WTC11 (cell line): ENCODE measurements at regions not wholly inside any gene's neighbourhood (a gene's known extent, or its start where the extent isn't known, plus 50 kb on each side); places are given as distances from the start of the nearest gene placed in this dataset.

Experiments
- ATAC-seq: fragments of 200-7000 bp; cut with Tn5 transposase; 2 replicates; pipeline ENCODE4 v1.10.0; 2021; ENCODE audit warnings: mild to moderate bottlenecking, moderate library complexity
- CTCF ChIA-PET: fragments of 300-600 bp; sonication (Branson Sonifier 250); formaldehyde crosslinking; loops from one replicate; lab custom pipeline; 2021; ENCODE audit warnings: antibody characterized with exemption; lab: Charles Lee
- POLR2A ChIA-PET: fragments of 350-600 bp; sonication (Branson Sonifier 250); formaldehyde crosslinking; loops from one replicate; lab custom pipeline; 2021; ENCODE audit warnings: antibody characterized with exemption; lab: Charles Lee
- DNase-seq: peaks from one replicate; pipeline ENCODE4 v3.0.0; 2021; ENCODE audit warnings: low spot score
- H3K27ac Mint-ChIP-seq: 2 replicates; pipeline ENCODE4 v1.8.0; 2021; ENCODE audit warnings: mixed read lengths
- H3K27me3 Mint-ChIP-seq: 2 replicates; pipeline ENCODE4 v1.8.0; 2021; ENCODE audit warnings: low read depth, mild to moderate bottlenecking, moderate library complexity, mixed read lengths
- H3K36me3 Mint-ChIP-seq: 2 replicates; pipeline ENCODE4 v1.8.0; 2021; ENCODE audit warnings: mixed read lengths
- H3K4me1 Mint-ChIP-seq: 2 replicates; pipeline ENCODE4 v1.8.0; 2022; ENCODE audit warnings: mixed read lengths
- H3K4me3 Mint-ChIP-seq: 2 replicates; pipeline ENCODE4 v1.8.0; 2021; ENCODE audit warnings: mild to moderate bottlenecking, moderate library complexity, mixed read lengths
- H3K9me3 Mint-ChIP-seq: 2 replicates; pipeline ENCODE4 v1.8.0; 2021; ENCODE audit warnings: mixed read lengths
- ARID4B ChIP-seq: sonication (generic); formaldehyde crosslinking; IDR thresholded peaks from 2 replicates; pipeline ENCODE4 v1.8.0; 2023; ENCODE audit warnings: missing genetic modification reagents, mild to moderate bottlenecking, borderline replicate concordance
- E2F4 ChIP-seq: sonication (generic); formaldehyde crosslinking; IDR thresholded peaks from 2 replicates; pipeline ENCODE4 v1.8.1; 2022; ENCODE audit warnings: low read depth, mild to moderate bottlenecking, moderate library complexity, missing genetic modification reagents, borderline replicate concordance
- ELF4 ChIP-seq: sonication (generic); formaldehyde crosslinking; IDR thresholded peaks from 2 replicates; pipeline ENCODE4 v1.8.1; 2022; ENCODE audit warnings: low read depth, mild to moderate bottlenecking, moderate library complexity, missing genetic modification reagents
- EMX1 ChIP-seq: fragments of 250-450 bp; sonication (Bioruptor Pico); IDR thresholded peaks from 2 replicates; pipeline ENCODE4 v1.8.0; 2021; ENCODE audit warnings: mild to moderate bottlenecking
- FOXJ3 ChIP-seq: sonication (generic); formaldehyde crosslinking; IDR thresholded peaks from 2 replicates; pipeline ENCODE4 v1.9.0; 2021; ENCODE audit warnings: missing genetic modification reagents, mild to moderate bottlenecking, borderline replicate concordance
- GRHL2 ChIP-seq: fragments of 250-450 bp; sonication (Bioruptor Pico); IDR thresholded peaks from 2 replicates; pipeline ENCODE4 v1.8.0; 2022; ENCODE audit warnings: mild to moderate bottlenecking, moderate library complexity; ENCODE audit not compliant: insufficient replicate concordance, severe bottlenecking
- IRF1 ChIP-seq: sonication (generic); formaldehyde crosslinking; IDR thresholded peaks from 2 replicates; pipeline ENCODE4 v1.8.0; 2023; ENCODE audit warnings: missing genetic modification reagents
- JAZF1 ChIP-seq: fragments of 250-450 bp; sonication (Bioruptor Pico); IDR thresholded peaks from 2 replicates; pipeline ENCODE4 v1.9.0; 2021; ENCODE audit warnings: moderate library complexity, mild to moderate bottlenecking, inconsistent platforms
- JUN ChIP-seq: sonication (generic); formaldehyde crosslinking; IDR thresholded peaks from 2 replicates; pipeline ENCODE4 v1.8.0; 2023; ENCODE audit warnings: mild to moderate bottlenecking, missing genetic modification reagents
- NFE2L1 ChIP-seq: sonication (generic); formaldehyde crosslinking; IDR thresholded peaks from 2 replicates; pipeline ENCODE4 v1.8.1; 2023; ENCODE audit warnings: missing genetic modification reagents
- NR1H2 ChIP-seq: sonication (generic); formaldehyde crosslinking; IDR thresholded peaks from 2 replicates; pipeline ENCODE4 v1.9.0; 2021; ENCODE audit warnings: mild to moderate bottlenecking, moderate library complexity, missing genetic modification reagents
- NR2C2 ChIP-seq: sonication (generic); formaldehyde crosslinking; IDR thresholded peaks from 2 replicates; pipeline ENCODE4 v1.8.0; 2022; ENCODE audit warnings: mild to moderate bottlenecking, missing genetic modification reagents
- OVOL2 ChIP-seq: fragments of 250-450 bp; sonication (Bioruptor Pico); IDR thresholded peaks from 2 replicates; pipeline ENCODE4 v1.9.0; 2021; ENCODE audit warnings: mild to moderate bottlenecking, borderline replicate concordance
- PRDM15 ChIP-seq: sonication (generic); formaldehyde crosslinking; IDR thresholded peaks from 2 replicates; pipeline ENCODE4 v1.8.0; 2022; ENCODE audit warnings: missing genetic modification reagents
- RELA ChIP-seq: sonication (generic); formaldehyde crosslinking; IDR thresholded peaks from 2 replicates; pipeline ENCODE4 v1.8.1; 2022; ENCODE audit warnings: missing genetic modification reagents, mild to moderate bottlenecking, borderline replicate concordance
- RORB ChIP-seq: fragments of 250-450 bp; sonication (Bioruptor Pico); IDR thresholded peaks from 2 replicates; pipeline ENCODE4 v1.9.0; 2021; ENCODE audit warnings: mild to moderate bottlenecking
- SMAD4 ChIP-seq: sonication (generic); formaldehyde crosslinking; IDR thresholded peaks from 2 replicates; pipeline ENCODE4 v1.8.0; 2022; ENCODE audit warnings: mild to moderate bottlenecking, missing genetic modification reagents
- SP1 ChIP-seq: sonication (generic); formaldehyde crosslinking; conservative IDR thresholded peaks from 2 replicates; pipeline ENCODE4 v1.8.1; 2022; ENCODE audit warnings: missing genetic modification reagents
- USF2 ChIP-seq: sonication (generic); formaldehyde crosslinking; IDR thresholded peaks from 2 replicates; pipeline ENCODE4 v1.8.1; 2023; ENCODE audit warnings: mild to moderate bottlenecking, missing genetic modification reagents, moderate library complexity
- ZNF416 ChIP-seq: fragments of 250-450 bp; sonication (Bioruptor Pico); IDR thresholded peaks from 2 replicates; pipeline ENCODE4 v1.9.0; 2021; ENCODE audit warnings: mild to moderate bottlenecking, inconsistent platforms
- ZNF423 ChIP-seq: fragments of 250-450 bp; sonication (Bioruptor Pico); IDR thresholded peaks from 2 replicates; pipeline ENCODE4 v2.1.2; 2022; ENCODE audit warnings: mild to moderate bottlenecking, moderate library complexity
- ZNF425 ChIP-seq: fragments of 250-450 bp; sonication (Bioruptor Pico); conservative IDR thresholded peaks from 2 replicates; pipeline ENCODE4 v1.9.0; 2021; ENCODE audit warnings: mild to moderate bottlenecking
- ZNF512 ChIP-seq: sonication (generic); formaldehyde crosslinking; IDR thresholded peaks from 2 replicates; pipeline ENCODE4 v1.8.1; 2022; ENCODE audit warnings: missing genetic modification reagents, borderline replicate concordance

- no peak for TF ChIP-seq NR2C2
- TF ChIP-seq NR1H2 (CRISPR knock-in tag) = no peak
- TF ChIP-seq SP1 = no peak
- TF ChIP-seq JAZF1 (CRISPR knock-in tag) = no peak
- no peak for TF ChIP-seq ZNF416
- no peak for TF ChIP-seq FOXJ3 (CRISPR knock-in tag)
- no peak for TF ChIP-seq RORB (CRISPR knock-in tag)
- TF ChIP-seq JUN (CRISPR knock-in tag) = no peak
- no peak for TF ChIP-seq ZNF423
- TF ChIP-seq NFE2L1 (CRISPR knock-in tag) = no peak
Measured at GRCh38 chr18:34501553-34501952, 208.5 kb upstream of the DTNA start (continued).

- no peak overlapping the region for H3K27ac Mint-ChIP-seq
- no peak for TF ChIP-seq PRDM15 (CRISPR knock-in tag)
- no peak for TF ChIP-seq ZNF512 (CRISPR knock-in tag)
- no peak for TF ChIP-seq ARID4B (CRISPR knock-in tag)
- TF ChIP-seq GRHL2 (CRISPR knock-in tag) = no peak
- TF ChIP-seq USF2 (CRISPR knock-in tag) = no peak
- no peak for TF ChIP-seq RELA
- TF ChIP-seq ZNF425 (CRISPR knock-in tag) = no peak
- TF ChIP-seq SMAD4 (CRISPR knock-in tag) = no peak
- no peak for TF ChIP-seq OVOL2 (CRISPR knock-in tag)
- no peak for TF ChIP-seq ELF4 (CRISPR knock-in tag)
- TF ChIP-seq JAZF1 (CRISPR knock-in tag) = no peak
- no peak for TF ChIP-seq EMX1 (CRISPR knock-in tag)
- TF ChIP-seq E2F4 (CRISPR knock-in tag) = no peak
- no peak for TF ChIP-seq IRF1 (CRISPR knock-in tag)
- no peak for TF ChIP-seq ZNF416
- CTCF ChIA-PET = no interaction called here
- H3K36me3 Mint-ChIP-seq = peaks cover 16% of the 10 kb centered on the region
- peaks cover 22% of the 10 kb centered on the region for H3K9me3 Mint-ChIP-seq
- H3K4me1 Mint-ChIP-seq = peaks cover 26% of the 10 kb centered on the region
- DNase-seq = no peak
- H3K27me3 Mint-ChIP-seq = no peaks in the 10 kb centered on the region
- ATAC-seq = no peak
- POLR2A ChIA-PET = no interaction called here
- no peak overlapping the region for H3K4me3 Mint-ChIP-seq
Measured at GRCh38 chr18:34506198-34506597, 203.9 kb upstream of the DTNA start.
